ENCODE measurements at regions not wholly inside any gene's neighbourhood (a gene's known extent, or its start where the extent isn't known, plus 50 kb on each side); places are given as distances from the start of the nearest gene placed in this dataset.
"Not testable (repeated sequence)": the region's sequence is repeated elsewhere in the genome, so short reads cannot be mapped to it uniquely, and the experiment has no call there.

DNA sequence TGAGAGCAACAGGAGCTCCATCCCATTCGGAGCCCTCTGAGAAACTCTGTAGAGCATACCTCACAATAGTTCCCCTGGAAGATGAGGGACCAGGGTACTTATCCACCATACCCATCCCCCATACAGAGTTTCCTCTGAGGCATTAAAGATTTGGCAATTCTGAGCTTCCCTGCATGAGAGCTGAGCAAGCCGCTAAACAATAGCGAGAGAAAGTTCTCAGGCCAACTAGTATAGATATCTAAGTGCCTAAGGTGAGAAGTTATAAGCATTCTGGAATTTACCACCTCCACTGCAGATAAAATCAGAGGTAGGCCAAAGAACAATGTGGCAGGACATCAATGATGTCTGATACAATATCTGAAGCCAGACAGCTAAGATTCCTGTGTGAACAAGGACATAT lies 129.1 kb upstream of the MBNL1 start:
- H3K4me3 Mint-ChIP-seq = no peak overlapping the region
- H3K27me3 Mint-ChIP-seq = peaks cover 2% of the 10 kb centered on the region
- H3K27ac Mint-ChIP-seq = no peak overlapping the region
- DNase-seq = no peak
- POLR2A ChIA-PET = no interaction called here
- no peaks in the 10 kb centered on the region for H3K36me3 Mint-ChIP-seq (ENCODE audit: low read depth)
- peaks cover 3% of the 10 kb centered on the region for H3K9me3 Mint-ChIP-seq
- CTCF ChIA-PET = interaction anchor here (0.8 kb wide), 1 partner anchor 44 kb away, joined by 3 read pairs; no protein-coding TSS in a partner anchor
- no peaks in the 10 kb centered on the region for H3K4me1 Mint-ChIP-seq

DNA sequence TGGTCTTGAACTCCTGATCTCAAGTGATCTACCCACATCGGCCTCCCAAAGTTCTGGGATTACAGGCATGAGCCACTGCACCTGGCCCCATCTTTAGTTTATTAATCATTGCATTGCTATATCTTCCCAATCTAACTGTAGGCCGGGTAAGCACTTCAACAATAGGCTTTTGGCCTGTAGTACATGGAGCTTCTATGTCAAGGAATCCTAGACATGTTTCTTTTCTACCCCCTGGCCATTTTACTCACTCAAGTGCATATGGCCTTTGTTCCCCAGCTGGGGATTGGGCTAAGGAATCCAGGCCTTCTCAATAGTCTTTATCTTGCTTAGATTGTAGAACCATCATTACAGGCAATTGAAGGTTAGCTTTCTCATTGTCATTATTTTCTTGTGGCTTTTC lies 122.3 kb upstream of the MBNL1 start:
- Mint-ChIP-seq H3K4me1 (peaks cover 8% of the 10 kb centered on the region), H3K4me3 (no peak overlapping the region), H3K27ac (no peak overlapping the region), H3K36me3 (ENCODE audit: low read depth) (no peaks in the 10 kb centered on the region), H3K9me3 (no peaks in the 10 kb centered on the region), H3K27me3 (peaks cover 2% of the 10 kb centered on the region)
- DNase-seq = no peak
- POLR2A ChIA-PET = no interaction called here
- CTCF ChIA-PET = no interaction called here

DNA sequence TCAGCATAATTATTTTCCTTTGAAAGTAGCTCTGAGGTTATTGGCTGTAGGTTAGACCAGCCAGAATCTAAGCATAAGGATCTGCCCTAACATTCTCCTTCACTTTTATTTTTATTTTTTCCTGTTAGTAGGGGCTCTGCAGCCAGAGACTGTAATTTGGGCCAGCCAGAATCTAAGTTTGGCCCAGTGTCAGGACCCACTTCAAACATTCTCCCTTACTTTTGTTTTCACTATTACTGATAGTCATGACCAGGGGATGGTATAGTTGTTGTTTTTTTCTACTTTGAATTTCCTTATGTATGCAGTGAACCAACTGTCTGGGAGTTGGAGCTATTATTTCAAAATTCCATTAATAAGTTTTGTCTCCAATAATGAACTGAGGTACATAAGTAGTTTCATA lies 121.0 kb upstream of the MBNL1 start:
- ChIA-PET POLR2A (no interaction called here), CTCF (no interaction called here)
- Mint-ChIP-seq H3K27me3 (peaks cover 2% of the 10 kb centered on the region), H3K27ac (no peak overlapping the region), H3K36me3 (ENCODE audit: low read depth) (no peaks in the 10 kb centered on the region), H3K9me3 (no peaks in the 10 kb centered on the region), H3K4me3 (no peak overlapping the region), H3K4me1 (peaks cover 8% of the 10 kb centered on the region)
- no peak for DNase-seq

DNA sequence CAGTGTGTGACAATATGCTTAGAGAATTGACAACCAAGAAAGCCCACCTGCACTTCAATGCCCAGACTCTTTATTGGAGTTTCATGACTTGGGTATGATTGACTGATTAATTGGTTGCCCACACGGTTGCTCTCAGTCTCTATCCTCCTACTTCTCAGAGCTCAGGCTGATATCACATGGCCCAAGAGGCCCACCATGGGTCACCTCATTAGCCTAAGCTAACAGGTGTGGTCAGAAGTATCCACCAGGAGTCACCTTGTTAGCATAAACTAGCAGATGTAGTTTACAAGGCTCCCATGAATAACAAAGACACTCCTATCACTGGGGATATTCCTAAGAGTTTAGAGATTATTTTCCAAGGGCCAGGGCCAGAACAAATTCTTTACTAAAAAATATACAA lies 120.2 kb upstream of the MBNL1 start:
- Mint-ChIP-seq H3K27me3 (peaks cover 2% of the 10 kb centered on the region), H3K9me3 (no peaks in the 10 kb centered on the region), H3K4me3 (no peak overlapping the region), H3K36me3 (ENCODE audit: low read depth) (no peaks in the 10 kb centered on the region), H3K27ac (no peak overlapping the region), H3K4me1 (peaks cover 8% of the 10 kb centered on the region)
- POLR2A ChIA-PET = no interaction called here
- CTCF ChIA-PET = no interaction called here
- DNase-seq = no peak

DNA sequence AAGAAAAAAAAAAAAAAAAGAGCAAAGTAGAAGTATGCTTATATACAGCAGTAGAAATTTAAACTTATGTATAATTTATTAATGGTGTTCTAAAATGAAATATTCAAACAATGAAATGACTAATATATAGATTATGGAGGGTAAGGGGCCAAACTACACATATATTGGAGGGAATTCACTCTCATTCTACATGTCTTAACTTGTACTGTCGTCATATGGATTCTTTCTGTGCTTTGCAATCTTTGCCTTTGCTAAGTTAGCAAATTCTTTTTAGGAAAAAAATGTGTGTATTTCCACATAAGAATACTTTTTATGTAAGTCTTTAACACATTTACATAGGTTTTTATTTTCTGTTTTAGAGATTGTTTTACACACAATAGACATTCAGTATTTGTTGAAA lies 118.9 kb upstream of the MBNL1 start:
- ChIA-PET CTCF (no interaction called here), POLR2A (no interaction called here)
- Mint-ChIP-seq H3K9me3 (no peaks in the 10 kb centered on the region), H3K4me3 (no peak overlapping the region), H3K4me1 (peaks cover 8% of the 10 kb centered on the region), H3K36me3 (ENCODE audit: low read depth) (no peaks in the 10 kb centered on the region), H3K27me3 (peaks cover 2% of the 10 kb centered on the region), H3K27ac (no peak overlapping the region)
- no peak for DNase-seq

DNA sequence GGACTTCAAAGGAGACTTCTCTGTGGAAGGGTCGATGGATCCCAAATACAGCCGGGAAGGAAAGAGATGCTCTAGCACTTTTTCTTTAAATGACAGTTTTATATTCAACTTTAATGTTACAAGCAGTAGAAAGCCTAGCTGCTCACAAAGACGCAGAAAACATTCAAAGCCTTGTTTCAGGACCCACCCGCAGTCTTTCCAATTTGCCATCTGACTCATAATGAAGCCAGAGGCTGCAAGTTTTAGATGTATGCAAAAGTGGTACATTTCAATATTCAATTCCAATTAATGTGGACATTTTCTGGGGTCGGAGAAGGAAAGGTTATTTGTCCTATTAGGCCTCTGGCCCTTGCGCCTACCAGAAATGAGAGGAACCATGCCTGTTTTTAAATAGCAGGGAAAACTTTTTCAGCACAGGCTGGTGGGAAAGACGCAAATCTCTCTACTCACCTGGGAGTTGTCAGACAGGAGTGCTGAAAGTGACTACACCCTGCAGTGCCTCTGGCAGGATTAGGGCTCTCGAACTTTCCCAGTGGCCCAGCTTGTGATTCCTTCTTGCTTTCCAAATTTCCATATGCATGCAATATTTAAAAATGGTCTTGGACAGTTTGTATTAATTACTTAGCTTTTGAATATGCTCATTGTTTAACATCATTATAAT lies 117.4 kb upstream of the MBNL1 start:
- H3K36me3 Mint-ChIP-seq (ENCODE audit: low read depth) = no peaks in the 10 kb centered on the region
- H3K4me1 Mint-ChIP-seq = peaks cover 8% of the 10 kb centered on the region
- DNase-seq = no peak
- no peaks in the 10 kb centered on the region for H3K9me3 Mint-ChIP-seq
- no peak overlapping the region for H3K4me3 Mint-ChIP-seq
- peaks cover 2% of the 10 kb centered on the region for H3K27me3 Mint-ChIP-seq
- ChIA-PET CTCF (no interaction called here), POLR2A (interaction anchor here (0.6 kb wide), 2 partner anchors 9 to 220 kb away, joined by 3 read pairs; no protein-coding TSS in a partner anchor)
- no peak overlapping the region for H3K27ac Mint-ChIP-seq

DNA sequence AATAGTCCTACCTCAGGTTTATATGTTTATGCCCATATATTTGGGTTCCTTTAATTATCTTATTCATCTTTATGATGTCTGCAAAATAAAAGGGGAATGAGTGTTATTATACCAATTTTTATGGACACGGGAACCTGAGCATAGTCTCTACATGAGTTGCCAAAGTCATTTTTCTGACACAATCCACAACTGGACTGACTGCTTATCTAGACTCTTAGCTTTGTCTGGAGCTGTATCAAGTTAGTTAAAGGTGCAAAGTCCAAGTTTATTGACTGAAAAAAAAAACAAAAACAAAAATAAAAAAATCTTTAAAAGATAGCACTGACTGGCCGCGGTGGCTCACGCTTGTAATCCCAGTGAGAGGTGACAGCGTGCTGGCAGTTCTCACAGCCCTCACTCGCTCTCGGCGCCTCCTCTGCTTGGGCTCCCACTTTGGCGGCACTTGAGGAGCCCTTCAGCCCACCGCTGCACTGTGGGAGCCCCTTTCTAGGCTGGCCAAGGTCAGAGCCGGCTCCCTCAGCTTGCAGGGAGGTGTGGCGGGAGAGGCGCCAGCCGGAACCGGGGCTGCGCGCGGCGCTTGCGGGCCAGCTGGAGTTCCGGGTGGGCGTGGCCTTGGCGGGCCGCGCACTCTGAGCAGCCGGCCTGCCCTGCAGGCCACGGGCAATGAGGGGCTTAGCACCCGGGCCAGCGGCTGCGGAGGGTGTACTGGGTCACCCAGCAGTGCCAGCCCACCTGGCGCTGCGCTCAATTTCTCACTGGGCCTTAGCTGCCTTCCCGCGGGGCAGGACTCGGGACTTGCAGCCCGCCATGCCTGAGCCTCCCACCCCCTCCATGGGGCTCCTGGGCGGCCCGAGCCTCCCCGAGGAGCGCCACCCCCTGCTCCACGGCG lies 116.6 kb upstream of the MBNL1 start:
- DNase-seq; CTCF ChIA-PET; H3K4me3 Mint-ChIP-seq; H3K36me3 Mint-ChIP-seq (ENCODE audit: low read depth); H3K4me1 Mint-ChIP-seq; H3K27ac Mint-ChIP-seq; H3K9me3 Mint-ChIP-seq; H3K27me3 Mint-ChIP-seq: not testable (repeated sequence)
- POLR2A ChIA-PET = interaction anchor here (0.6 kb wide), 2 partner anchors 8 to 219 kb away, joined by 3 read pairs; no protein-coding TSS in a partner anchor

DNA sequence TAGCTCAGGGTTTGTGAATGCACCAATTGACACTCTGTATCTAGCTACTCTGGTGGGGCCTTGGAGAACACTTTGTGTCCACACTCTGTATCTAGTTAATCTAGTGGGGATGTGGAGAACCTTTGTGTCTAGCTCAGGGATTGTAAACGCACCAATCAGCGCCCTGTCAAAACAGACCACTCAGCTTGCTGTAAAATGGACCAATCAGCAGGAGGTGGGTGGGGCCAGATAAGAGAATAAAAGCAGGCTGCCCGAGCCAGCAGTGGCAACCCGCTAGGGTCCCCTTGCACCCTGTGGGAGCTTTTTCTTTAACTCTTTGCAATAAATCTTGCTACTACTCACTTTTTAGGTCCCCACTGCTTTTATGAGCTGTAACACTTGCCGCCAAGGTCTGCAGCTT lies 115.6 kb upstream of the MBNL1 start:
- CTCF ChIA-PET, H3K9me3 Mint-ChIP-seq: not testable (repeated sequence)

DNA sequence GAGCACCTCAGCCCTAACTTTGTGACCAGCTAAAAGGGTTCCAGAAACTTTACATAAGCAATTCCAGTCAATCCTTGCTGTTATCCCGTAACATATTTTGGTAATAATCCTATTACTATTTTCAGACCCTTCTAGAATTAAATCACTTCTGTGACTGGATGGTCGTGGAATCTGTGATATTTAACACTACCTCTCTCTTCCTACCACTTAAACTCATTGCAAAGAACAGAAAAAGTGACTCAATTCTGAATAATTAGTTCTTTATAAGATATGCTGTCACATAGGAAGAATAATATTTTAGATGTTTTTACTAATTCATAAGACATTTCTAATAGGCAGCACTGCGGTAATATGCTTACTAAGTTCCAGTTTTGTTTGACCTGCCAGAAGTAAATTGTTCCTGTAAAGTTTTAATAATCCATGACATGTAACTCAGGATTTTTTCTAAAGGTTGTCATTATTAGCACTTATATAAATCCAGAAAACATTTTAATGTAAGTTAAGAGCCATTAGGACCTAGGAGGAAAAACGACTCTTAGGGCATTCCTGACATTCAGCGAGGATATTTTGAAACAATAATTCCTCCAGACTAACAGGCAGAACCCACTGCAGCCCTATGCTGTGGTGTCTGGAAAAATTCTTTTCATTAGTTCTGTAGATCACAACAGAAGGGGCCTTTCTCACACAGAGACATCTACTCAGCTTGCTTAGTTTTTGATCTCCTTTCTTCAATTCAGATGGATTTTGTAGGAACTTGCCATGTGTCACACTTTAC lies 113.3 kb upstream of the MBNL1 start:
- no peak overlapping the region for H3K27ac Mint-ChIP-seq
- CTCF ChIA-PET = no interaction called here
- no peak for DNase-seq
- H3K9me3 Mint-ChIP-seq = no peaks in the 10 kb centered on the region
- H3K4me3 Mint-ChIP-seq = no peak overlapping the region
- H3K27me3 Mint-ChIP-seq = peaks cover 4% of the 10 kb centered on the region
- POLR2A ChIA-PET = no interaction called here
- no peaks in the 10 kb centered on the region for H3K36me3 Mint-ChIP-seq (ENCODE audit: low read depth)
- H3K4me1 Mint-ChIP-seq = peaks cover 6% of the 10 kb centered on the region

More for the DNA sequence above, 115.6 kb upstream of the MBNL1 start:
- H3K36me3 Mint-ChIP-seq (ENCODE audit: low read depth); H3K4me1 Mint-ChIP-seq; DNase-seq; H3K4me3 Mint-ChIP-seq; H3K27me3 Mint-ChIP-seq; POLR2A ChIA-PET; H3K27ac Mint-ChIP-seq: not testable (repeated sequence)

DNA sequence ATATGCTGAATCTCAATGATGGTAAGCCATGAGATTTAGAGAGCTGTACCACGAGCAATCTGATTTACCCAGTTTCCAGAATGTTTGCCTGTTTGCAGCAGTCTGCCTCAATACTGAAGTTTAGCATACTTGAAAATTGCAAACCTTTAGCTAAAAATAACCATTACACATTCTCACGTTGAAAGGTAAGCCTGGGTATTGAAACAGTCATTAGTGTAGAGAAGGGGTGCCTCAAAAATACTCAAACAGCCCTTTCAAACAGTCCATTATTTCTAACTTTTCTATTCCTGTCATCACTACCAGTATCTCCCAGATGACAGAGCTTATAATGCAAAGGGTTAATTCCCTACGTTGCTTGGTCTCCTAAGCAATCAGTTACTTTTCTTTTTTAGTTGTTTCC lies 111.8 kb upstream of the MBNL1 start:
- Mint-ChIP-seq H3K4me3 (no peak overlapping the region), H3K9me3 (no peaks in the 10 kb centered on the region), H3K4me1 (peaks cover 2% of the 10 kb centered on the region), H3K36me3 (ENCODE audit: low read depth) (no peaks in the 10 kb centered on the region), H3K27me3 (peaks cover 4% of the 10 kb centered on the region), H3K27ac (no peak overlapping the region)
- no peak for DNase-seq
- ChIA-PET CTCF (no interaction called here), POLR2A (no interaction called here)

DNA sequence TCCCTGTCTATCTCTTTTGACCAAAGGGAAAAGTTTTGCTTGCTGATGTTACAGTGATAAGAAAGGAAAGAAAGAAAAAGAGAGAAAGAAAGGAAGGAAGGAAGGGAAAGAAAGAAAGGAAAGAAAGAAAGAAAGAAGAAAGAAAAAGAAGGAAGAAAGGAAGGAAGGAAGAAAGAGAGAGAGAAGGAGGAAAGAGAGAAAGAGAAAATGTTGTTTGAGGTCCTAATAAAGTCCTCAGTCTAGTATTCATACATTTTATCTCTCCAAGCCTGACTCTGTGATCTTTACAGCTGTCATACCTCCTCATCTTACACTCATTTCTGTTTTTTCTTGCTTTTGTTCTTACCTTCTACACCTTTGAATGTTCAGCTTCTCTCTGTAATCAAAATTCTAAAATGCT lies 111.4 kb upstream of the MBNL1 start:
- no peaks in the 10 kb centered on the region for H3K36me3 Mint-ChIP-seq (ENCODE audit: low read depth)

DNA sequence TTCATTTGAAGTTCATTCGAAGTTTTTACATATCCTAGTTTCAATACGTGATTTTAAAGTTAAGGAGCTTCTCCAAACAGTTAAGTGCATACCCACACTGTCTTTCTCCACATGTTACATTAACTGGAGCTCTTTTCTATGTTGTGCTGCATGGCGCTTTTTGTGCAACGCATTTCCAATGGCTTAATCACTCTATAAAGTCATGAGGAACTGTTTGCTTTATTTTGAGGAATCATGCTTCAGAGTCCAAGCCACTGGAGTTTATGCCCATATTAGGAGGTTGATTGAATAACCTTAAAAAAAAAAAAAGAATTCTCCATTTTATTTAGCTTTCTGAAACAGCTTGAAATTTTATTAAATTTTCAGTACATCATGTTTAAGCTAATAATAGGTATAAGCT lies 109.4 kb upstream of the MBNL1 start:
- CTCF ChIA-PET = no interaction called here
- Mint-ChIP-seq H3K4me1 (peaks cover 2% of the 10 kb centered on the region), H3K4me3 (no peak overlapping the region), H3K27me3 (peaks cover 4% of the 10 kb centered on the region), H3K27ac (no peak overlapping the region), H3K36me3 (ENCODE audit: low read depth) (no peaks in the 10 kb centered on the region), H3K9me3 (no peaks in the 10 kb centered on the region)
- no peak for DNase-seq
- POLR2A ChIA-PET = interaction anchor here (0.6 kb wide), 1 partner anchor 84 kb away, joined by 3 read pairs; no protein-coding TSS in a partner anchor

More for the DNA sequence above, 111.4 kb upstream of the MBNL1 start:
- Mint-ChIP-seq H3K9me3 (no peaks in the 10 kb centered on the region), H3K27me3 (peaks cover 4% of the 10 kb centered on the region), H3K4me1 (peaks cover 2% of the 10 kb centered on the region), H3K27ac (no peak overlapping the region), H3K4me3 (no peak overlapping the region)
- no peak for DNase-seq
- CTCF ChIA-PET = no interaction called here
- POLR2A ChIA-PET = no interaction called here

DNA sequence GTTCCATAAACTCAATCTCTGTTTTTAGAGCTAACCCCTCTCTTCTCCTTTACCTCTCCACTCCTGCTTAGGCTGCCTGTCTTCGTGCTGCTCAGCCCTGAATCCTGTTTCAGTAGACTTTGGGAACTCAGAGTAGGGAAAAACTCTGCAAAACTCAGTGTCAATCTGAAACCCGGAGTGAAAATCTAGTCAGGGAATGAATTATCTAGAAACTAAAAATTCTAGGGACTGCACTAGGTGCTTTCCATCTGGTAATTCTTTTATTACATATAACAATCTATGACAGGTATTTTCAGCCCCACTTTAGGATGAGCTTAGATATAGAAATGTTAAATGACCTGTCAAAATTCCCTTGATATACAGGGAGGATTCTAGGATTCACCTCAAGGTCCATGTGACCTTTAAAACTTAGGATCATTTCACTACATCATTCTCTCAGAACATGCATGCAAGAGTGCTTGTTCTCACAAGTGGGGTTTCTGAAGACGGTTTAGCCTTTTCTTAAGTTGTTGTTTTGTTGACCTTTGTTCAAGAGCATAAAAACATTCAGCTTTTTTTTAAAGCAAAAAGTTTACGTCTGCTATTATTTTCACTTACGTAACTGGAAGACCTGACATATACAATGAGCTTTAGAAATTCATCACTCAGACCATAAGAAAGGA lies 108.2 kb upstream of the MBNL1 start:
- H3K27me3 Mint-ChIP-seq = peaks cover 4% of the 10 kb centered on the region
- H3K4me1 Mint-ChIP-seq = peaks cover 2% of the 10 kb centered on the region
- POLR2A ChIA-PET = interaction anchor here (1.3 kb wide), 1 partner anchor 9 kb away, joined by 3 read pairs; no protein-coding TSS in a partner anchor
- no peak for DNase-seq
- no peak overlapping the region for H3K4me3 Mint-ChIP-seq
- no peaks in the 10 kb centered on the region for H3K36me3 Mint-ChIP-seq (ENCODE audit: low read depth)
- CTCF ChIA-PET = no interaction called here
- H3K27ac Mint-ChIP-seq = no peak overlapping the region
- peaks cover 2% of the 10 kb centered on the region for H3K9me3 Mint-ChIP-seq

All from activated CD4-positive, alpha-beta memory T cell treated with anti-CD3 and anti-CD28 coated beads, Interleukin-2, amount 10 ng/mL, durations not matched to agents 7 days and 5 days (primary cell).